GM18499 (cell line): ENCODE measurements at regions not wholly inside any gene's neighbourhood (a gene's known extent, or its start where the extent isn't known, plus 50 kb on each side); places are given as distances from the start of the nearest gene placed in this dataset.

Source experiments
- ATAC-seq: cut with Tn5 transposase; IDR thresholded peaks from one replicate; pipeline ENCODE4 v1.9.1; 2021; ENCODE audit warnings: moderate number of reproducible peaks; ENCODE audit not compliant: insufficient read depth, unreplicated experiment

DNA sequence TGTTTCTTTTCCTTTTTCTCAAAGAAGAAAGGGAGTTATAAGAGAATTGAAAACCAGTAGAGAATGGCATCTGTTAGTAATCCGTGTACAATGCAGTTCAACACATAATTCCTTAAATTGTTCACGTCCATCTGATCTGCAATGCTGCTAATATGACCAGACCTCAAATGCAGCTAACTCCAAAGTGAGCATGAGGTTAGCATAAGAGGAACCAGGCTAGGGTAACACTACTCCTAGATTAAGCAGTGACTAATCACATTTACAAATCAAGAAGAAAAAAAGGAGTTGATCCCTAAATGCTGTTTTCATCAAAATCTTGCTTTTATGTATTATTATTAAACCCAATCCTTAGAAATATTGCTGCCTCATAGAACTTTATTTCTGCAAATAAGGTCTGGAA, 432.7 kb upstream of the ARID1B start:
- ATAC-seq, result no peak

DNA sequence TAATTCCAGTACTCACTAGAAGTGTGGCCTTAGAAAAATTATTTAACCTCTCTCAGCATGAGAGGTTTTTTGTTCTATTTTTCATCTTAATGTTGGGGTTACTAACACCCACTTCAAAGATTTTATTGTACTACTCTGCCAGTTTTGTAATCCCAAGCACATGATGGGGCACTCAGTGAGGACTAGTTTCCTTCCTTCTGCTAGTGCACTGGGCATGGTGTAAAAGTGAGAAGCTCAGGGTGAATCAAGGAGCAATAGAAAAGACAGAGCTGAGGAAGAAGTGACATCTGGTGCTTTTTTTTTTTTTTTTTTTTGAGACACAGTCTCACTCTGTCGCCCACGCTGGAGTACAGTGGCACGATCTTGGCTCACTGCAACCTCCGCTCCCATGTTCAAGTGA, 439.4 kb upstream of the ARID1B start:
- ATAC-seq, result no peak

DNA sequence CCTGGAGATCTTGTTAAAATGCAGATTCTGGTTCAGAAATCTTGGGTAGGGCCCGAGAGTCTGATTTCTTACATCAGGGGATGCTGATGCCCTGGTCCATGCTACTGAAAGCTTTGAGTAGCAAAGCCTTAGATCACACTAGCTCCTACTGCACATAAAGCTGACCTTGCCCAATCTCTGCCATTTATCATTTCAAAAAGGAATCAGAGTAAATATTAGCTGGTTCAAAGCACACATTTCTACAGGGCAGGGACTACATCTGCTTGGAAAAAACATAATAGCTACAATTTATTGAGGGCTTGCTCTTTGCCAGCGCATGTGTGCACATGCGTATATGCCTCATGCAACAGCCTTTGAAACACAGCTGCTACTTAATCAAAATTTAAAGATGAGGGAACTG, 440.4 kb upstream of the ARID1B start:
- no peak for ATAC-seq

DNA sequence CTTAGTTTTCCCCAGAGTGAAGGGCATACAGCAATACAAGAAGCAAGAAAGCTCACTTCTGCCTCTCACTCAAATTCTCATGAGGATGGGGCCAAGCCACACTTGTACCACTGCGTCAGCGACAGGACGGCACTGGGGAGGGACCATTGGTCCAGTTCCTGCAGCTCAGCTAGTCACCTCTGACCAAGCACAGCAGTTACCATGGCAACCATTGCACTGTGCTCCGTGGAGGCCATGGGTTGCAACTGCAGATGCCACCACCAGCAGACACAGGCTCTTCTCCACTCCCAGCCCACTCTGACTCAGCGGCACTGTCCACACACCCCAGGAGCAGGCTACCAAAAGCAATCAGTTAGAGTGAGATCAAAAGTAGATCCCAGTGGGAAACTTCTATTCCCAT, 441.1 kb upstream of the ARID1B start:
- ATAC-seq, result no peak

DNA sequence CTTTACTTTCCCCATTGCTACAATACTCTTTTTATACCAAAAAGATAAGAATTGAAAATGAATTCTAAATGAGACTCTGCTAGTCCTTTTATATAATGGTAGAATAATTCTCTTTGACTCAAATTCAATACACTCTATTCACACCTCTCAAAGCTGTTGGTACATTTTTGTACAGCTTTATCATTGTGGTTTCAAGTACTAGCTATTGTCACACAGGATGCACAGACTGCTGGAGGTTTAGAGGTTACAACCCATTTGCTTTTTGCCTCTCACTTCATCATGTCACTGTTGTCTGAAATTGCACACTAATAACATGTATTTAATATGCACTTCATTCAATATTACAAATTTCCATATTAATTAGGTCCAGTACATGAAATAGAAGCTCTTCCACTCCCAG, 442.2 kb upstream of the ARID1B start:
- ATAC-seq, result no peak

DNA sequence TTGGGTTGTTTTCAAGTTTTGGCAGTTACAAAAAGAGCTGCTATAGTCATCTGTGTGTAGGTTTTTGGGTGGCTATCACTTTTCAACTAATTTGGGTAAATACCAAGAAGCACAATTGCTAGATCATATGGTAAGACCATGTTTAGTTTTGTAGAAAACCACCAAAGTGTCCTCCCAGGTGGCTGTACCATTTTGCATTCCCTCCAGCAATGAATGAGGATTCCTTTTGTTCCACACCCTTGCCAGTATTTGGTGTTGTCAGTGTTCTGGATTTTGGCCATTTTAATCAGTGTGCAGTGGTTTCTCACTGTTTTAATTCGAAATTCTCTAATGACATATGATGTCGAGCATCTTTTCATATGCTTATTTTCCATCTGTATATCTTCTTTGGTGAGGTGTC, 457.5 kb upstream of the ARID1B start:
- ATAC-seq, result no peak

DNA sequence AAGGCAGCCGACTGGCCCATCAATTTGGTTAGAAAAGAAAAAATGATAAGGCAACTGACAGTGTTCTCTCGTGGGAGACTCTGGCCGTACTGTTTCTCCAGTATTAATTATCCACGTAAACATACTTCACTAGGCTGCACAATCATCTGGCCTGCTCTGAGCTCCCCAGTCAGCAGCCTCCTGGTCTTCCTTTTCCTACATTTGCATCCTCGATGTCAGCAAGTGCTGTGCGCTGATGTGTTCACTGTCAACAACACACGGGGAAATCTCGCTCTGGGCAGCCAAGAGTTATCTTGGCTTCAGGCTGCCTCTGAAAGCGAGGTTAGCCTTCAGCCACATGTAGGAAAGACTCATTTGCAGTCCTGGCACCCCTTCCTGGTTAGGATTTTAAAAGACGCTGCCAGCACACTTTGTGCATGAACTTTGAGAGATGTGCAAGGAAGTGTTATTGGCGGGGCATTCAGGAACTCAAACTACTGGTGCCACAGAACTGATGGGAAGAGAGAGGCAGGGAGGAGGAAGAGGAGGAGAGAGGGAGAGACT, 460.5 kb upstream of the ARID1B start:
- no peak for ATAC-seq

DNA sequence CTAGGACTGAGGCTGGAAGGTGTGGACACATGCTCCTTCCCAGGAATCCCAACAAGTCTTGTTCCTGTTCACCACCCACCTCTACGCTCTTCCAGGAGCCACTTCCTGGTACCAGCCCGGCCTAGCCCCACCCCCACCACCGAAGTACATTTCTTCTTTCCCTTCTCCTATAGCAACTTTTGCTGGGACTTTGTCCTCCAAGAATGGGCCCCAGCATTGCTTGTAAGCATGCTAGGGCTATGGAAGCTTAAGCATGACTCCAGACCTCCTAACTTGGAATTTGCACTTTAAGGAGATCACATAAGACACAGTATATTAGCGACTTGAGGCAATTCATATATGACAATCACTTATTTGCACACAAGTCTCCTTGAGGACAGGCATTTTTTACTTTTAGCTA, 462.0 kb upstream of the ARID1B start:
- ATAC-seq, result no peak

DNA sequence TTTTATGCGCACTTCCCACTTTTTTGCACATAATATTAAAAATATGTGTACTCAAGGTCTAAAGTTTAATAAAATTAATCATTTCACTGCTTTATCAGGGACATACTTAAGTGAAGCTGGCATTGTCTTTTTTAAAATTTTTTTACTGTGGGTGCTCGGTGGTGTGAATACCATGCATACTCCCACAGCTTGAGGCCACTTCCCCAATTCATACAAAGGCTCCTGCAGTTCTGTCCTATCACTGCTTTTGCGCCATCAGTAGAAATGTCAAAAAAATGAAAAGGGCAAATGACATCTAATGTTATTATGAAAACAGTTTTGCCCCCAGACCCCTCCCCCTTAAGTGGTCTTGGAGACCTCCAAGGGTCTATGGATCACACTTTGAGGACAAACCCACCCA, 464.1 kb upstream of the ARID1B start:
- ATAC-seq, result no peak

DNA sequence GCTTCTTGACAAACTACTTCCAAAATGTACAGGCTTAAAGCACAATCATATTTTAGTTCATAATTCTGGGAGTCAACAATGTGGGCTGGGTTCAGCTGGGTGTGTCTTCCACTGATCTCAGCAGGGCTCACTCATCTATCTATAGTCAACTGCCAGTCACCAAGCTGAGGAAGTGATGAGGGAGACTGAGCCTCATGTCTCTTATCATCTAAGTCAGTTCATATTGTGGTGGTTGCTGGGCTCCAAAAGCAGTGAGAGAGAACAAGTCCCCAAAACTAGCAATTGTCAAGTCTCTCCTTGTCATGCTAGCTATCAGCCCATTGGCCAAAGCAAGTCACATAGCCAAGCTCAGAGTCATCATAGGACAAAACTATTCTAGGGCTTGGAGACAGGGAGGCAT, 465.9 kb upstream of the ARID1B start:
- ATAC-seq, result no peak

DNA sequence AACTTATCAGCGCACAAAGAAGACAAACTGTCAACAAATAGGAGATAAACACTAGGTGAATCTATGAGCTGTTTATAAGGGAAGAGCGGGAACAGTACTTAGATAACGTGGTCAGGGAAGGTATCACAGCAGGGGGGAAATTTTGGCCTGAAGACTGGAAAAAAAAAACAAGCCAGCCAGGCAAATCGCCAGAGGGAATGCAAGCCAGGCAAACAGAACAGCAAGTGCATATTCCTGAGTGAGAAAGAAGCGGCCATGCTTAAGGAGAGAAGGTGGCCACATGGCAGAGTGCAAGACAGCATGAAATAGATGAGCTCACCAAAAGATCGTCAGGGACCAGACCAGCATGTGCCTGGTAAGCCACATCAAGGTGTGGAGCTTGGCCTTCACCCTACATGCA, 466.5 kb upstream of the ARID1B start:
- no peak for ATAC-seq

DNA sequence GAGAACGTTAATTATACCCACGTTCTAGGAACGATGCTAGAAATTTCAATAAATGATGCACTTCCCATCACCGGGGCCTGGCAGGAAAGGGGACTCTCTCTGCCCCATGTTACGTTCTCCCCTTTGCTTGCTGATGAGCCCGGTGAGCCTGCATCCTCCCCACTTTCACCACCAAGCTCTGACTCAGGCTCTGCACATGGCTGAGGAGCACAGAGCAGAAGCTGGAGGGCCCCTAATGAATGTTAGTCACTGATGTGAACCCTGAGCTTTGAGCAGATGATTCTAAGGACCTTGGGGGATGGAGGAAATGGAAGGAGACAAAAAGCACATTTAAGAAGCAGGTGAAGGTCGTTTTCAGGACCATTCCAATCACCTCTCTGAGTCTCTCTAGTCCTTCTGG, 468.2 kb upstream of the ARID1B start:
- ATAC-seq, result no peak

DNA sequence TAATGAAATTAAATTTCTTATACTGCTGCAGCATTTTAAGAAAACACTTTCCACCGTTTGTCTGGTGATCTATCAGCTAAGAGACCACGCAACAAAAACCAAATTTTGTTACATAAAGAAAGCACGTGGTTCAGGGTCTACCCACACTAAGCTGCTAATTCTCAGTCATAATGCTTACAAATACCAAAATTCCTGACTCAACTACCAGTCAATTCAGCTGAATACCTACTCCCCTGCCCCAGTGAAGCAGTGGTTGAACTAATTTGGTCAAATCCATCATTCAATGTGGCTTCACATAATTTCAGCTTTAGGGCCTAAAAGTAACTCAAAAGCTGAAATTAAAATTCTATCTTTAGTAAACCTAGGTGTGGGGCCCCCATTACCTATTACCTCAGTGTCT, 468.6 kb upstream of the ARID1B start:
- no peak for ATAC-seq

DNA sequence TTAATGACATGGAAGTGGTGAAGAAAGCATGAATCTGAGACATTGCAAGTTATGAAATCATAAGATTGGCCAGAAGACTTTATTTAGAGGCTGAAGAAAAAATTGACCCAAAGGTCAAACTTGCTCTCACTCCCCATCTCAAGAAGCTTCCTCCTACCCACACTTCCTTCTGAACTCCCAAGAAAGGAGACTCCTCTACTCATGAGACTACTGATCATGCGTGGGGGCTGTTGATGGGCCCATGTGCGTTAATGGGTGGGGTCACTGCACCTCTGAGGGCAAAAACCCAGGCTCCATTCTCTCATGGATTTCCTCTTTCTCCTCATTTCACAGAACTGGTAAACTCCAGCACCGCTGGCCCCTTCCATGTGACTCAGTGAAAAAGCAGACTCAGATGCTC, 470.6 kb upstream of the ARID1B start:
- ATAC-seq, result no peak

DNA sequence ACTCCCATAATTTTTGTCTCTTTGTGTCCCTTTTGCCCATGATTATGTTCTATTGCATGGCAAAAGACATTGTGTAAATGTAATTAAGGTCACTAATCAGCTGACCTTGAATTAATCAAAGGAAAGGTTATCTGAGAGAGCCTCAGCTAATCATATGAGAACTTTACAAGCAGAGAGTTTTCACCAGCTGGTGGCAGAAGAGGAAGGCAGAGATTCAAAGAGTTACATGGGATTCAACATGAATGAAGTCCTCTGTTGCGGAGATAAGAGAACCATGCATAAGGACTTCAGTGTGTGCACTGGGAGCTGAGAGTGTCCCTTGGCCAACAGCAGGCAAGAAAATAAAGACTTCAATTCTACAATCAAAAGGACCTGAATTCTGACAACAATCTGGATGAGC, 494.1 kb upstream of the ARID1B start:
- ATAC-seq, result no peak

DNA sequence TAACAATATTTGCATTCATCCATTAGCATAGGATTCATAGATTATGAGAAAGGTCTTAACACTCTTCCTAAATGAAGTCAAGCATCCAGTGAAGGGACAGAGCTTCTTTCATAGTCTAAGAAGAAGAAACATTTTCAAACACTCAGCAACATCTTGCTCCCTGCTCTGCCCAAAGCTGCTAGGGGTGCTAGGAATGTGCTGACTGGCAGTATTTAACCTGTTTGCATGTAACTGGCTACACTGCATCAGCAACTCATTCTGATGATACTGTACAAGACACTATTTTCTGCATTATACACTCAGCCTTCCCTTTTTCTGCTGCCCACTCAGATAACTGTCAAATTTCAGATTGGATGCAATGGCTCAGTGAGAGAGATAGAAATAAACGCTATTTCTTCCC, 495.1 kb upstream of the ARID1B start:
- ATAC-seq, result no peak

DNA sequence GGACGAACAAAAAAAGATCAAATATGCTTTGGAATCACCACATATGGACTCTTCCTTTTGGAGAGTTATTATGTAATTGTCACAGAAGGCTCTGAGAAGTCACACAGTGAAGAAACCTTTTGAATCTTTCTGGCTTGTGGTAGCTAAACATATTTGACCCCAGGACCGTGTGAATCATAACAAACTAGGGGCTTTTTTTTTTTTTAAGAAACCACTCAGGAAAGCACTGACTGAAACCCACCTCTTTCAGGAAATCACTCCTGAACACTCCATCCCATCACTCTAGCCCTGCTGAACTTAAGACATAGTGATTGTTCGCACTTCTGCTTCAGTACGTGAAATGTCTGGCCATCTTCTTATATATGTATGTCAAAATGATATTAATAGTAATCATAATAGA, 495.9 kb upstream of the ARID1B start:
- no peak for ATAC-seq

DNA sequence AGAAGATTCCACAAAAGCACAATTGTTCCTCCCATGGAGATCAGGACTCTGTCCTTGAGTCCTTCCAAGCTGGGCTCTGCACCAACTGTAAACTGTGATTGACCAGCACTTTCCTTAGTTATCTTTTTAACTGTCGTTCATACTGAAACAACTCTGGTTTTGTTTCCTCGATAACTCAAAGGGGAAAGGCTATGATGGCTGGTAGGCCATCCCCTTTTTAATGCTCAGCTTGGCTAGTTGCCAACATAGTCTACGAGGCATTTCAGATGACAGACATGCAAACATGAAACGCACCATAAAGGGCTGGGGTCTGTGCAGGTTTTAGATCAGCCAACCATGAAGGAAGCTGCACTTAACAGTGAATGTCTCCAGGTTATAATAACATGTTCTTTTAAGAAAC, 497.1 kb upstream of the ARID1B start:
- ATAC-seq, result peak; percentile 40

DNA sequence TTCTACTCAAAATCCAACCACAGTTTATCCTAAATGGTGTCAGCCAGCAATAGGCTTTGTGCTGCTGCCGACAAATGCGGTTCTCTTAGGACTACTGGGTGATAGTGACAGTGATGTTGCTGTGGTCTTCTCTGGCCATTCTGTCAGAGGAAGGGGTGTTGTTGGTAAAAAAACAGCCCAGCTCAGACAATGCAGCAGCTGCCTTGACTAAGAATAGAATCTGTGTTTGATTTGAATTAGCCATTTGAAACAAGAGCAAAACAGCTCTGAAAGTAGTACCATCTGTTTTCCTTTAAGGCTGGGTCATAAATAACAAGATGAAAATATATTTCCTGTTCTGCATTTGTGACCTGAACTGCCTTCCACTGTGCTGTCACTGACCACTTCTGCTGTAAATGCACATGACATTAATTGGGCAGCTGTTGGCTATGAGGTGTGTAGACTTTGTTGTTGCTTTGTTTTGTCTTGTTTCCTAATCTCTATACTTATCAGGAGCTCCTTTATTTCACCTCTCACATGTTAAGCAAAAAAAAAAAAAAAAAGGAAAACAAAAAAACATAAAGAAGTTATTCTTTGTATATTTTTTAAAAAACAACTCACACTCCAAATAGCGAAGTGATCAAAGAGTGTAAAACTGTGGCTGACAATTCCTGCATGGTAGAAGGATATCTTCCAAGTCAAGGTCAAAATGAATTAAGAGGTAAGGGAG, 497.8 kb upstream of the ARID1B start:
- peak; percentile 50 for ATAC-seq

DNA sequence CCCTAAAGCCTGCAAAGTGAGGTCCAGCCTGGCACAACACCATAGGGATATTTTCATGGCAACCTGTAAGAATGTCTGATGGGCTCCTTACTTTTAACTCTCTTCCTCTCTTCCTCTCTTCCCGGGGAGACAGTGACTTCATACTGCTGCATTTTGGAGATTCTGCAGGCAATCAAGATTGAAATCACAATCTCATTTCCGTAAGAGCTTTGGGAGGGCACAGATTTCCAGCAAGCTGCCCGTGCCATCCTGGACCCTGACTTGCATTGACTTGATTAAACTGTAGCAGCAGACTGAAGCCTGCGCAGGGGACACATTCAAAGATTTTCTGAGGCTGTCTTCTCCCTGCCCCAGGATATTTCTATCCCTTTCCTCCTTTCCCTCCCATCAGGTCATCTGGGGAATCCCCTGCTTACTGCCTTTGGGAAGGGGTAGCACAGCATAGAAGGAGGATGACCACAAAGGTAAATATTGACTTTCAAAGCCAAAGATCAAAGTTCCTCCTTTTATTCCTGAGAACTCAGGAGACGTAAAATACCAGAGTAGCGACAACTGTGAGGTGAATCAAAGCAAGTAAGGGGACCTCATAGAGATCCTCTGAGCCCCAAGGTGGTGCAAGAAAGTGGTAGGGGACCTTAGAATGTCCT, 504.0 kb upstream of the ARID1B start:
- ATAC-seq, result no peak

DNA sequence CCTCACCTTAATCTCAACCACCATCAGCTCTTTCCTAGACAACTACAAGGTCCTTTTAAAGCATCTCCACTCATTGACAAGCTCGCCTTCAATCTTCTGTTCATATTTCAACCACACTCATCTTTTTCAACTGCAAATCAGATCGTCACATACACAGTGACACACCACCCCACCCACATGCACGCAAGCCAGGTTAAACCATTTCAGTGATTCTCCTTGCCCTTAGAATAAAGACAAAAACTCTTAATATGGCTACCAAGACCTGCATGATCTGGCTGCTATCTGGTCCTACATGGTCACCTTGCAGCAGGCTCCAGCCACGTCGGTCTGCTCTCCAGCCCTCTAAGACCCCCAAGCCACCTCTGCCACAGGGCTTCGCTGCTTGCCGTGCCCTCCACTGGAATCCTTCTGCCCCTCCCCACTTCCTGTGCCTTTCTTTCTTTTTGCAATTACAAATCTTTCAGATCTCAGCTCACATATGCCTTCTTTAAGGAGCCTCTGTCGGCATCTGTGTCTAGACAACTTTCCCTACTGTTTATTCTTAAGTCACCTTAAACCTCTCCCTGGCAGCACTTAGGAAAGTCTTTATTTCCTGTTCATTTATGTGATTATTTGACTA, 507.3 kb upstream of the ARID1B start:
- ATAC-seq, result no peak

DNA sequence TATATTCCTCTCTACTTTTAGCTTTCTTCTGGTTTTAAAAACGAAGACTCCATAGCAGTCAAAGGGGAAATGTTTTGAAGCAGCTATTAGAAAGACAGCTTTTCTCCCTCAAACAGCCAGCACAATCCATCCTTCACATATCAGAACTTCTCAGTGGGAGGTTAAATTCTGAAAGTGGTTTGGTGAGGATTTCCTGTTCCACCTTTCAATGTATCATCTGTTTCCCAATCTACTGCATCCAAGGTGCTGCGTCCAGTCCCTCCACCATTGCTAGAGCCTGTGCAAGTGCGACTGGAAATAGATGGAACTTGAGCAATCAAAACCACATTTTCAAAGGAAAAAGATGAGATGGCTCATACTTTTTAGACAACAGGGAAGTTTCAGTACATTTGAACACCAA, 508.3 kb upstream of the ARID1B start:
- ATAC-seq, result no peak
